A673 (cell line): ENCODE measurements at regions not wholly inside any gene's neighbourhood (a gene's known extent, or its start where the extent isn't known, plus 50 kb on each side); places are given as distances from the start of the nearest gene placed in this dataset.

Experiments
- BruUV-seq: library from RNA; stranded (reverse); fragments of 400-500 nt; replicated peaks from 2 replicates; lab custom pipeline; 2021; lab: Mats Ljungman, UMichigan
- CTCF ChIA-PET: fragments of 300-600 bp; sonication (Branson Sonifier 250); formaldehyde crosslinking; loops from one replicate; lab custom pipeline; 2022; ENCODE audit warnings: antibody characterized with exemption; lab: Charles Lee
- POLR2A ChIA-PET: fragments of 300-600 bp; sonication (Branson Sonifier 250); formaldehyde crosslinking; loops from one replicate; lab custom pipeline; 2022; ENCODE audit warnings: antibody characterized with exemption; ENCODE audit not compliant: low non-redundant PET; lab: Charles Lee
- DNase-seq: peaks from one replicate; pipeline ENCODE4 v3.0.0-alpha.2; 2015; ENCODE audit warnings: low spot score
- H3K27ac ChIP-seq: fragments of 200-600 bp; sonication (generic); 2 replicates; pipeline ENCODE4 v1.5.1; 2016; ENCODE audit warnings: mixed run types, low read depth, mild to moderate bottlenecking, mixed read lengths, antibody characterized with exemption, low read length; ENCODE audit not compliant: poor library complexity, severe bottlenecking
- H3K27me3 ChIP-seq: fragments of 200-600 bp; sonication (generic); replicated peaks from 2 replicates; pipeline ENCODE4 v1.6.1; 2017; ENCODE audit warnings: mixed run types, low read depth, mild to moderate bottlenecking, mixed read lengths, antibody characterized with exemption, low read length; ENCODE audit not compliant: insufficient read depth, poor library complexity
- H3K36me3 ChIP-seq: fragments of 200-600 bp; sonication (generic); 2 replicates; pipeline ENCODE4 v1.6.1; 2016; ENCODE audit warnings: mixed run types, mild to moderate bottlenecking, mixed read lengths, antibody characterized with exemption, low read length; ENCODE audit not compliant: insufficient read depth, poor library complexity, severe bottlenecking
- H3K4me1 ChIP-seq: fragments of 200-600 bp; sonication (generic); 2 replicates; pipeline ENCODE4 v1.6.1; 2017; ENCODE audit warnings: mixed run types, mild to moderate bottlenecking, mixed read lengths, antibody characterized with exemption, low read length; ENCODE audit not compliant: insufficient read depth, poor library complexity, severe bottlenecking
- H3K4me3 ChIP-seq: fragments of 200-600 bp; sonication (generic); 2 replicates; pipeline ENCODE4 v1.5.1; 2016; ENCODE audit warnings: low read depth, mixed run types, mild to moderate bottlenecking, mixed read lengths, low read length; ENCODE audit not compliant: poor library complexity, severe bottlenecking
- H3K9me3 ChIP-seq: fragments of 200-600 bp; sonication (generic); 2 replicates; pipeline ENCODE4 v1.6.1; 2016; ENCODE audit warnings: mixed run types, low read depth, mild to moderate bottlenecking, mixed read lengths, antibody characterized with exemption, low read length; ENCODE audit not compliant: poor library complexity, severe bottlenecking
- CTCF ChIP-seq: fragments of 300-800, 200-600 bp; sonication (generic); conservative IDR thresholded peaks from 2 replicates; pipeline ENCODE4 v1.5.1; 2017; ENCODE audit warnings: low read depth, mild to moderate bottlenecking, antibody characterized with exemption, low read length, moderate library complexity, mixed read lengths
- EZH2 ChIP-seq: fragments of 200-600 bp; sonication (generic); IDR thresholded peaks from 2 replicates; pipeline ENCODE4 v1.6.1; 2017; ENCODE audit warnings: borderline replicate concordance, low read depth, mild to moderate bottlenecking, mixed read lengths, antibody characterized with exemption, low read length; ENCODE audit not compliant: poor library complexity, severe bottlenecking
- intact Hi-C: fragments of 100-400 bp; cut with micrococcal nuclease; formaldehyde crosslinking; loops from one replicate; pipeline ENCODE4 v1.10.0; 2022; ENCODE audit not compliant: unreplicated experiment

DNA sequence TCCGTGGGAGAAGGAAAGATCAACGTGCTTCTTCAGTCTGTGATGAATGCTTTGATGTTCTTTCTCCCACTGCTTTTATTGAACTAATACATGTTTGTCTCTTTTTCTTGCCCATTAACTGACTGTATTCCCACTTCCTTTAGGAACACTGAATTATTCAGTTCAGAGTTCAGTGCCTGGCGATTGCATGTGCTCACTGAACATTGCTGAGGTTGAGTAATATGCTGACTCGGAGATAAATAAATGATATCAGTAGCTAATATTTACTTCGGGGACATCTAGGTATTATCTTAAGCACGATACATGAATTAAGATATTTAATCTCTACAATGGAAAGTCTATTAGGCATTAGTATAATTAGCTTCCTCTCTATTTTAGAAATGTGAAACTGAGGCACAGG, 102.3 kb upstream of the OR5AK2 start:
- no TSS peak for BruUV-seq
- DNase-seq, result no peak
- Histone ChIP-seq H3K27me3 (peaks cover 6% of the 10 kb centered on the region), H3K4me3 (no peak overlapping the region), H3K4me1 (no peaks in the 10 kb centered on the region), H3K27ac (no peak overlapping the region), H3K36me3 (no peaks in the 10 kb centered on the region), H3K9me3 (no peaks in the 10 kb centered on the region)
- intact Hi-C loops, result no loop called here
- ChIA-PET POLR2A (no interaction called here), CTCF (no interaction called here)
- TF ChIP-seq EZH2 (no peak), CTCF (no peak)

DNA sequence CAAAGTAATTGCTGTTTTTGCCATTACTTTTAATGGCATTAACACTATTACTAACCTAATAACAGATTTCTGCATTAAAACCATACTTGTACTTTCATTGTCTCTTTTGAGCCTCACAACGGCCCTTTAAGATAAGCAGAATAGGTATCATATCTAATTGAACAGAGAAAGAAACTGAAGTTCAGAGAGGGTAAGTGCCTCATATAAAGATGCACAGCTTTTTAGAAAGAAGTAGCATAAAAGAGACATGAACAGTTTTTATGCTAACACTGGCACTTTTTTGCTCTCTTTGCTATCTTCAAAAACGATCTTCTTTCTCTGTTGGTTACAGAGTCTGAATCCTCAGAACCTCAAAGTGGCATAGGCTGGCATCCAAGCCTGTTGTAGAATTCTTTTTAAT, 102.9 kb upstream of the OR5AK2 start:
- no TSS peak for BruUV-seq
- Histone ChIP-seq H3K27ac (no peak overlapping the region), H3K4me1 (no peaks in the 10 kb centered on the region), H3K9me3 (no peaks in the 10 kb centered on the region), H3K4me3 (no peak overlapping the region), H3K36me3 (no peaks in the 10 kb centered on the region), H3K27me3 (peaks cover 4% of the 10 kb centered on the region)
- ChIA-PET CTCF (no interaction called here), POLR2A (no interaction called here)
- DNase-seq, result no peak
- no peak for TF ChIP-seq CTCF
- TF ChIP-seq EZH2, result no peak
- intact Hi-C loops, result no loop called here

GRCh38 chr11:56885177-56885576, 103.5 kb upstream of the OR5AK2 start:
- Histone ChIP-seq H3K27ac (no peak overlapping the region), H3K36me3 (no peaks in the 10 kb centered on the region), H3K4me3 (no peak overlapping the region), H3K27me3 (peaks cover 3% of the 10 kb centered on the region), H3K9me3 (no peaks in the 10 kb centered on the region), H3K4me1 (no peaks in the 10 kb centered on the region)
- DNase-seq, result no peak
- BruUV-seq, result no TSS peak
- ChIA-PET POLR2A (no interaction called here), CTCF (no interaction called here)
- TF ChIP-seq EZH2 (no peak), CTCF (no peak)
- intact Hi-C loops, result no loop called here
